Spinal cord (tissue), 9 donors: ENCODE measurements at regions not wholly inside any gene's neighbourhood (a gene's known extent, or its start where the extent isn't known, plus 50 kb on each side); places are given as distances from the start of the nearest gene placed in this dataset.
"Not testable (repeated sequence)": the region's sequence is repeated elsewhere in the genome, so short reads cannot be mapped to it uniquely, and the experiment has no call there.

Experiments used
- DNase-seq, 6 donors: peaks; one replicate each; pipeline versions ENCODE4 v3.0.0 to v3.0.0-alpha.2; 2013 to 2015; ENCODE audit warnings: low spot score in 6 of 6, low read depth in 4 of 6
- H3K27ac ChIP-seq: one replicate; pipeline ENCODE4 v1.5.1; 2013; ENCODE audit warnings: low read depth, low read length, control low read depth
- H3K27me3 ChIP-seq: one replicate; pipeline ENCODE4 v1.6.1; 2013; ENCODE audit warnings: low read length; ENCODE audit not compliant: control insufficient read depth, insufficient read depth
- H3K36me3 ChIP-seq: one replicate; pipeline ENCODE4 v1.6.1; 2013; ENCODE audit warnings: low read length; ENCODE audit not compliant: control insufficient read depth, insufficient read depth
- H3K4me1 ChIP-seq: one replicate; pipeline ENCODE4 v1.6.1; 2013; ENCODE audit warnings: low read length; ENCODE audit not compliant: control insufficient read depth, insufficient read depth
- H3K4me3 ChIP-seq: one replicate; pipeline ENCODE4 v1.5.1; 2013; ENCODE audit warnings: low read depth, low read length, control low read depth
- H3K9me3 ChIP-seq: one replicate; pipeline ENCODE4 v1.6.1; 2013; ENCODE audit warnings: low read length; ENCODE audit not compliant: control insufficient read depth, insufficient read depth
- WGBS: methylation state at CpG from one replicate; pipeline ENCODE4 v1.1.5; 2013; ENCODE audit warnings: missing lambda C conversion rate; ENCODE audit not compliant: insufficient coverage; 5-methylcytosine and 5-hydroxymethylcytosine counted together
- donor health status: healthy.

DNA sequence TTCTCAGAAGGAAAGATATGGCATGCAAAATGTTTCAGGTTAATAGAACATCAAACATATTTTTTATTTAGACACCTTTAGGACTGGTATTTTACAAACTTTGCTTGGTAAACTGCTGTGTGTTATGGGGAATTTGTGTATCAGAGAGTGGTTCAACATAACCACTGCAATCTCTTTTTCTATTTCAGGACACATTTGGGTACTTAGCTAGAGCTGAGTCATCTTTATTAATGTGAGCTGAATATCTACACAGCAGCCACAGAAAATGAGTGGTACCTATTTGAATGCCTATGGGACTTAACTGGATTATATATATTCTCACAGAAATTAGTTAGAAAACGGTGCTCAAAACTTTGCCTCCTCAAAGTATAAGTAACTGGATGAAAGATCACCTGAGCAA lies 179.8 kb downstream of the SPDYE17 start:
- H3K27ac ChIP-seq, H3K9me3 ChIP-seq, H3K36me3 ChIP-seq, H3K4me1 ChIP-seq, H3K4me3 ChIP-seq, H3K27me3 ChIP-seq, DNase-seq: not testable (repeated sequence)
- WGBS: no CpG with 5 or more reads among the region's 1 CpG

- not testable (repeated sequence) for H3K9me3 ChIP-seq, H3K27me3 ChIP-seq, DNase-seq, H3K4me1 ChIP-seq, H3K4me3 ChIP-seq, H3K27ac ChIP-seq, H3K36me3 ChIP-seq
- WGBS: no CpG with 5 or more reads among the region's 5 CpGs
Measured at GRCh38 chr7:76851617-76852016, 180.5 kb downstream of the SPDYE17 start.

DNA sequence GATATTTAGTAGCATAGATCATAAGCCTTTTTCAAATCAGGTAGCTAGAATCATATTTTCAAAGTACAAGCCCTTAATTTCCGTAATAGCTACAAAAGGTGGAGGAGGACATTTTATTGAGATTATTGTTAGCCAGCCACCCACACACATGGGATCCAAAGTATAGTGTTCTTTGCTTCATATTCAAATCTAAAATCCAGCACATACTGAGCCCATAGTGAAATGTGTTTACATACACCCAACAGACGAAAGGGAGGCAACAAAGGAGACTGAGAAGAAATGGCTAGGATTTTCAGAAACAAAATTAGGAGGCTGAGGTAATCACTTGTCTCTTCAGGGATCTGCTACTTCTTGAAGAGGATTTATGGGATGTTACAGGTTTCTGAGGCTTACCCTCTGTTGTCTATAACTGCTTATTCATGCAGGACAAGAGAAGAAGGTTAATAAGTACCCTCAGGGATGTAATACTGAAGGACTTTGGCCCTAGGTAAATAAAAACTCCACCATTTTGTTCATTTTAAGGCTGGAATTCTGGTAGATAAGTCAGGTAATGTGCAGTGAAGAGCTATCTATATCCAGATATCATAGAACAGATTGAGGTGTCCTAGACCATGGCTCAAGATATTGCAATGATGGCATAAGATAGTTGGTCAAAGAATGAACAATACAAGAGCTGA lies 182.1 kb downstream of the SPDYE17 start:
- H3K4me3 ChIP-seq, H3K36me3 ChIP-seq, DNase-seq, H3K4me1 ChIP-seq, H3K27me3 ChIP-seq, H3K27ac ChIP-seq, H3K9me3 ChIP-seq: not testable (repeated sequence)
- no CpG with 5 or more reads among the region's 2 CpGs for WGBS

DNA sequence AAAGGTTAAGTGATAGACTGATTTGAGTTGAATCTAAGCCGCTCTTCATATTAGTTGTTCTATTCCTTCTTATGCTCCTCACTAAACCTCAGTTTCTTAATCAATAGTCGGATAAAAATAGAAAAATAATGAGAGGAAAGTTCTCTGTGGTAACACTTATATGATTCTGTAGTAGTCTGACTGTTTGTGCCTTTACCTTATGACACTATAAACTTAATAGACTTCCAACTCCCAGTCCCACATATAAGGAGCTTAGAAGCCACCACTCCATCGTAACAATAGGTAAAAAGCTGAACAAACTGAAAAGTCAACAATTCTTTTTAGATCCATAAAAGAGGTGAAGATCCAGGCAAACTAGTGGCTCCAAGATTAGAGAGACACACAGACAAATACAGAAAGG lies 192.3 kb downstream of the SPDYE17 start:
- H3K27ac ChIP-seq, H3K36me3 ChIP-seq, H3K9me3 ChIP-seq, H3K27me3 ChIP-seq, H3K4me3 ChIP-seq, H3K4me1 ChIP-seq, DNase-seq: not testable (repeated sequence)
- WGBS: no CpG with 5 or more reads among the region's 3 CpGs

- not testable (repeated sequence) for H3K27me3 ChIP-seq, H3K4me1 ChIP-seq, H3K9me3 ChIP-seq, H3K4me3 ChIP-seq, H3K36me3 ChIP-seq, DNase-seq, H3K27ac ChIP-seq
- WGBS: no CpG with 5 or more reads among the region's 1 CpG
Measured at GRCh38 chr7:76839214-76839613, 192.9 kb downstream of the SPDYE17 start.

DNA sequence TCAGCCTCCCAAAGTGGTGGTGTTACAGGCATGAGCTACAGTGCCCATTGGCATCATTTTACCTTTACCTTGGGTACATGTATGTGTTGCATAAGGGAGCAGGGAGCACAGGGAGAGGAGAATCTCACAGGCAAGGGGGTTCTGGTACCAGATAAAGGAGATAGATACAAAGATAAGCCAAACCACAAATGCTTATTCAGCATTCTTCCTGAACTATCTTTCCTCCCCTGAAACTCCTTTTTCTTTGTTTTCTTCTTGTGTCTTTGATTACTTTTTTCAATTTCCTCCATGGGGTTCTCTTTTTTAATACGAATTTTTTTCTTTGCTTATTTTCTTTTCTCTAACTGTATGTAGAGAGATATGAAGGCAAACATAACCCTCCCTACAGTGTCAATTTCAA lies 193.8 kb downstream of the SPDYE17 start:
- H3K4me1 ChIP-seq, DNase-seq, H3K27ac ChIP-seq, H3K4me3 ChIP-seq, H3K9me3 ChIP-seq, H3K27me3 ChIP-seq, H3K36me3 ChIP-seq: not testable (repeated sequence)
- no CpG with 5 or more reads among the region's 1 CpG for WGBS

DNA sequence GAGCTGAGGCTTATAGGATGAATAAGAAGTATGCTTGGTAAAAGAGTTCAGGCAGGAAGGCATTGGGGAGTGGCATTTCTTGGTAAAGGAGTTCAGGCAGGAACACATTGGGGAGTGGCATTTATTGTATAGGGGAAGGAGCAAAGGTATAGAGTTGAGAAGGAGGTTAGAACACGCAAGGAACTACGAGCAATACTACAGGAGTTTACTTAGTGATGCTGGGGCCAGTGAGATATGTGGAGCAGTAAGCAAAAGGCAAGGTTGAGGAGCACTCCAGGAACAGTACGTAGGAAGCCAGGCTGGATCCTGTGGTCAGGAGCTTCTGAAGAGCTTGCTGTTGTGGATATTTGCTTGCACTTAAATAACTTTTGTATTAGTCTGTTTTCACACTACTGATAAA lies 202.2 kb upstream of the POMZP3 start:
- not testable (repeated sequence) for H3K27ac ChIP-seq, H3K4me1 ChIP-seq, H3K4me3 ChIP-seq, DNase-seq, H3K27me3 ChIP-seq, H3K9me3 ChIP-seq, H3K36me3 ChIP-seq
- 100% methylated on average over 2 of the region's 3 CpGs for WGBS

DNA sequence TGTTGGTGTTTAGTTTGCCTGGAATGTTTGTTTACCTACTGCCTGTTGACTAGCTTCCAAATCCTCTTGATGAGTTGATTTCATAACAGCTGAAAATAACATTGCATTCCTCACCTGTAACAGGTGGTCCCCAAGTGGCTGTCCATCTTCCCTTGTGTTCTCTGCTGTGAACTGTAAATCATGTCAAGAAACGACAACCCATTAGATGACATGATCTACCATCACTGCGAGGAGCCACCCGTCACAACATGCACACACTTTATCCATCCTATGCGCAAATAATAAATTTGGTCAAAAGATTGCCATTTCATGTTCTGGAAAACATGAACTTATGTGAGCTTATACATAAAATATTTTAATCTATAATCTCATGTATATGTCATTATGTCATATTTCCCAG lies 199.1 kb upstream of the POMZP3 start:
- H3K36me3 ChIP-seq, DNase-seq, H3K27ac ChIP-seq, H3K27me3 ChIP-seq, H3K4me1 ChIP-seq, H3K9me3 ChIP-seq, H3K4me3 ChIP-seq: not testable (repeated sequence)
- WGBS: no CpG with 5 or more reads among the region's 4 CpGs

DNA sequence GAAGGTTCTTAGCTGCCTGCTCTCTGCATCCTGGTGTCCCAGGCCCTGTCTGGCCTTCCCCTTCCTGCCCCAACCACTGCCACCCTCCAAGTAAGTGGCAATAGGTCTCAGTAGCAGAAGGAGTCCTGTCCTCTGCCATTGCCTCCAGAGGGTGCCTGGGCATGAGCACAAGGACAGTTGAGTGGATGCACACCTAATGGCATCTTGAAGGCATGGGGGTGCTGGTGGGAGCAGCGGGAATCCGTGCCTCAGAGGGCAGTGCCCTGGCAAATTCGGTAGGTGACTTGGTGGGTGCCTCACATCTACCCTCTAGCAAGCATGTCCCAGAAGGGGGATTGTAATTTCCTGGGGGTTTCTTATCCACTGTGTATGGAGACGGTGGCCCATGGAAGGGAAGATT lies 182.8 kb upstream of the POMZP3 start:
- not testable (repeated sequence) for DNase-seq, H3K27me3 ChIP-seq, H3K27ac ChIP-seq, H3K4me1 ChIP-seq, H3K9me3 ChIP-seq, H3K36me3 ChIP-seq, H3K4me3 ChIP-seq
- no CpG with 5 or more reads among the region's 4 CpGs for WGBS

DNA sequence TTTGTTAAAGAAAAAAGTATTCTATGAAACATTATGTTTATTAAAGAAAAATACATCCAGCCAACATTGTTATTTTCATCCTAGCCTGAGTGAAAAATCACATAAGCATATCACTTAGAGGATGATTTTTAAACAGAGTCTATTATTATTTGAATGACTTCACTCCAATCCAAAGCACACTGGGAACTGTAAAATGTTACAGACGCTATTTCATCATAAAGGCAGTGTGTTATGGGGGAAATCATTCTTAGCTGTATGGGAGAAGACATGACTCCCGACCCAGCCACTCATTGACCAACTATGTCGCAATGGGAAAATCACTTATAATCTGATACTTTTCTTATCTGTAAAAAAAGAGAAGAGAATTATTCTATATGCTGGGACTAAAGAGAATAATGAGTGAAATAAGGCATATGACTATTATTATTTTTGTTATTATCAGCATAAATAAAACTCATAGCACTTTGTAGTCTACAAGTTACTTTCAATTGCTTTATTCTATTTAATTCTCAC lies 180.6 kb upstream of the POMZP3 start:
- WGBS: no CpG with 5 or more reads among the region's 3 CpGs
- not testable (repeated sequence) for H3K4me1 ChIP-seq, H3K27ac ChIP-seq

More for the DNA sequence above, 180.6 kb upstream of the POMZP3 start:
- DNase-seq, H3K9me3 ChIP-seq, H3K4me3 ChIP-seq, H3K27me3 ChIP-seq, H3K36me3 ChIP-seq: not testable (repeated sequence)
